HUDEP-2 (cell line): ENCODE measurements at regions not wholly inside any gene's neighbourhood (a gene's known extent, or its start where the extent isn't known, plus 50 kb on each side); places are given as distances from the start of the nearest gene placed in this dataset.

Source experiments
- DNase-seq, 76 experiments: peaks; one replicate each; lab custom pipeline; 2025; ENCODE audit not compliant: unreplicated experiment in 76 of 76; lab: John Stamatoyannopoulos, UW

DNA sequence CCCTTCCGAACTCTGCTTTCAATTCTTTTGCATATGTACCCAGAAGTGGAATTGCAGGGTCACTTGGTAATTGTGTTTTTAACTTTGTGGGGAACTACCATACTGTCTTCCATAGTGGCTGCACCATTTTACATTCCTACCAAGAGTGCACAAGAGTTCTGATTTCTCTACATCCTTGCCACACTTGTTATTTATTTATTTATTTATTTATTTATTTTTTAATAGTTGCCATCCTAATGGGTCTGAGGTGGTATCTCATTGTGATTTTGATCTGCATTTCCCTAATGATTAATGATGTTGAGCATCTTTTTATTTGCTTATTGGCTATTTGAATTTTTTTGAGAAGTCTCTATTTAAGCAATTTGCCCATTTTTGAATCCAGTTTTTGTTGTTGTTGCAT is 422.4 kb downstream of the PTPRU start:
- no peak for DNase-seq

DNA sequence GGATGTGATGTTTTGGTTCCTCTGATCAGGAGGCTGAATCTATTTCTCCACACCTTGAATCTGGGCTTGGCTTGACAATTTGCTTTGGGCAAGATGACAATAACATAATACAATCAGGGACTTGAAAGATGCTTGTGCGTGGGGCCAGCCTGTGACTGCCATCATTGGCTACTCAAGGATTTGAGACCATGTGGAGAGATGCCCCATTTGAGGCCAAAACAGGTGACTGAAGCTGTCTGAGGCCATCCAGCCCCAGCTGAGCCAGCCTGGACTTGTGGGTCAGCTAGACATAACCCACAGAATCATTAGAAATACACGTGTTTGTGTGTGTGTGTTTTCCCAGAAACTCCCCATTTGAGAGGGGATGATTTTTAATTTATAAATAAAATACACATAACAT is 421.5 kb downstream of the PTPRU start:
- DNase-seq: no peak

DNA sequence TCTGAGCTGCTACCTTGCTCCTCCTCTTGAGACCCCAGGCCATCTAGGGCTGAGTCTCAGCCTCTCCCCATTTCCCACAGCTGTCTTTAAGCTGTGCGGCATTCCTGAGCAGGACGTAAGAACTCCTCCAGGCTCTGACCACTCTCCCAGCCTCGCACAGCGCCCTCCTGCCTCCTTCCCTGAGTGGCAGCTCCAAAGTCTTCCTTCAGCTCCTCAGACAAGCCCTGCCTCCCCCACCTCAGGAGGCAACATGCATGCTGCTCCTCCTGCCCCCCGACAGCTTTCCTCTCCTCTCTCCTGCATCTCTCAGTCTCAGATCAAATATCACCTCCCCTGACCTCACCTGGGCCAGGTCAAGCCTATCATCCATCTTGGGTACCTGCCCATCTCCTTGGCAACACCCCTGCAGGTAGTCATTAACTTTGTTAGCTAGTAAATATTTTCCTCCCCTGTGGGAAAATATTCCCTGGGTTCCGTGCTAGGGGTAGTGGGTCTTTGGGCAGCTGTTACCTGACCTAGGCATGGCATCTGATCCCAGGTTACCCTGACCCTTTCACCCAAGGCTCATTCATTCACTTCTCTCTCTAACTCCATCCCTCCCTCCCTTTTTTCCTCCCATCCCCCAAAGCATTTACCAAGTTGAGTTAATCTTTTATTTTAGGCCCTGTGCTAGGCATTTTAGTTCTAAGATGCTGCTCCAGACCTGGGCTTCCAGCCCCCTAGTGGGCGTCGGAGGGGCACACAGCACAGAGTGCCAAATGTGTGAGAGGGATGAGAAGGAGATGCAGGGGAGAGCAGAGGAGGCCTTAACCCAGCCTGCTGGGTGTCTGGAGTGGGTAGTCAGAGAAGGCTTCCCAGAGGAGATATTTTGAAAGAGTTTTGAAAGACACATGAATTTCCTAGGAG is 419.9 kb downstream of the PTPRU start:
- no peak for DNase-seq

DNA sequence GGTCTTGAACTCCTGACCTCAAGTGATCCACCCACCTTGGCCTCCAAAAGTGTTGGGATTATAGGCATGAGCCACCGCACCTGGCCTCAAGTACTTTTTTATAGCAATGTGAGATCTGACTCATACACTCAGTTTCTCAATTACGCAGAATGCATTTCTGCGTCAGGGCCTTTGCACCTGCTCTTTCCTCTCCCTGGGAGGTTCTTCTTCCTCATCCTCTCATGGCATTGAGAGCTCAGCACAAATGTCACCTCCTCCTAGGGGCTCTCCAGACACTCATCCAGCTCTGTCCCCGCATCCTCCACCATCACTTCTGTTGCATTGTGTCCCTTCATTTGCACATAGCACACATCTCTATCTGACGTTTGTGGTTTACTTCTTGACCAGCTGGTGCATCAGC is 418.8 kb downstream of the PTPRU start:
- DNase-seq: no peak

DNA sequence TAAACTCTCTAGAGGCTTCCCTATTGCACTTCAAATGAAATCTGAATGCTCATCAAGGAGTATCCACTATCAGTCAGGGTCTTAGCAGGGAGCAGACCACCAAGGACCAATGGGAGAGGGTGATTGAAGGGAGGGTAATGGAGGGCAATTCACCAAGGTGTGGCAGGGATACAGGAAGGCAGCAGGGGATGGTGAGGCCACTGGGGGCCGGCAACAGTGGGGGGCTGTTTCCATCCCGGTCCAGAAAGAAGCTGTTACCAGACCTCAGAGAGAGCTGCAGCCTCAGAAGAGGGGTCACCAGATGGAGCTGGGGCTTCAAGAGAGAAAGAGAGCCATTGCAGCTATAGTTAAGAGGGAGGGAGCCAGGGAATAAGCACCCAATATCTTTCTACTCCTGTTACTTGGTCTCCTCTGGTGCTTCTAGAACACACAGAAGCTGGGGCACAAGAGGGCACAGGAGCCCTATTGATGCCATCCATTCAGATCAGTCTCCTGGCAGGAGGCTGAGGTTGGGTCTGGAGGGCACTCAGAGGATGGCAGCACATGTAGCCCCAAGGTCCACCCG is 417.6 kb downstream of the PTPRU start:
- DNase-seq: no peak

DNA sequence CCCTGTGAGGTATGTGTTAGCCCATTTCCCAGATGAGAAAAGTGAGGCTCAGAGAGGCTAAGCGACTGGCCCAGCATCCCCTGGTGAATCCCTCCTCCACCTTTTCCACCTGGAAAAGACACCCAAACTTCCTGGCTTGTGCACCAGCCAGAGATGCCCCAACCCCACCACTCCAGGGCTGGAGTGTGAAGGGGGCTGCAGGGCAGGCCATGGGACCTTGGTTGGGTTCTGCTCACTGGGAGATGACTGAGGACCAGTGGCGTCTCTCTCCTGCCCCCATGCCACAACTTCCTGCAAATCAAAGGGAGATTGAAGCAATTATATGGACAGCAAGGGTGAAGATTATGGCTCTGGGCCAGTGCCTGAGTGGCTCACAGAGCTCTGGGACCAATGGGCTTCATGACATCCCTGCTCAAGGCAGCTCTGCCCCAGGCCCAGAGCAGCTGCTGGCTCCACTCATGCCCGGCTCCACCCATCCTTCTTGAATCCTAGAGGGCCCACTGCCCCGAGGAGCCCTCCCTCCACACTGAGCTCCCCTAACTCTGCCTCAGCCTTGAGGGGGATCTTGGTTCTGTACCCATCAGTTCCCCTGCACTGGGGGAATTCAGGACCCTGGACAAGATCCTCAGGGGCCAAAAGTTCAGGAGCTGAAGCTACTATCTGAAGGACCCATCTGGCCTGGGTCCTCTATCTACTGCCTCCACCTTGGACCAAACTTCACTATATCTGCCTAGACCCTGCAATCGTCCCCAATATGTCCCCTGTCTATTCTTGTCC is 416.9 kb downstream of the PTPRU start:
- no peak for DNase-seq

DNA sequence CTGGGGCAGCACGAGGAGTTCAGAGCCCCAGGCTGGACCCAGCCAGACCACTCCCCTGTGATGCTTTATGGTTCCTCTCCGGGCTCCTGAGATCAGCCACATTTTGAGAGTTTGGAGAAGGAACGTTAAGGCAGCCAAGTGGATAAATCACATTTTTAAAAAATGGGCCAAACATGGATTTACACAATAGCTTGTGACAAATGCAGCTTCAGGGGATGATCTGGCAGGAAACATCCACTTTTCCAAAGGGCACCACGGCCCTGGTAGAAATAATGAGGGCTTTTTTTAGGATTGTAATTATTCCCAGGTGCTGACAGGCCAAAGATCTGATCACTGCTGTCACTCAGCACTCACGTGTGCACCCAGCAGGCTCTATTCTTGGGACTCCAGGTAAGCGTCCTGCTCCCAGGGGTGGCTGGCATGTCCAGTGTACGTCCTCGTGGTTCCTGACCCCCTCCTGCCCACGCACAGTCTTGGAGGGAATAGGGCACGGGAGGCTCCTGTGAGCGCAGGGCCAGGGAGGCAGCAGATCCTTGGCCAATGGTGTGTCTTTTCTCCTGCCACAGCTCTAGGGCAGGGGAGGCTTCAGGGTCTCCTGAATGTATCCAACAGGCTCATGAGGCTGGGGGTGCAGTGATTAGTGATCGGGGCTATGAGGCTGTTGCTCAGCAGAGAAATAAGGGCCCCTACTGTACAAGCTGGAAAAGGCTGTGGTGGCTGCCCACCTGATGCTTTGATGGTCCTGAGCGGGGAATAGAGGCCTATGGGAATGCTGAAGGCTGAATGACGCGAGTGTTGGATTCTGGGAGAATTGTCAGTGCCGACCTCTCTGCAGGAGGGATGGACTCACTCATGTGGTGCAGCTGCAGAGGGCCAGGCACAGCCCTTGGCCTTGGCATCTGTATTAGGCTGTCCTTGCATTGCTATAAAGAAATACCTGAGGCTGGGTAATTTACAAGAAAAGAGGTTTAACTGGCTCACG is 415.7 kb downstream of the PTPRU start:
- DNase-seq: no peak

DNA sequence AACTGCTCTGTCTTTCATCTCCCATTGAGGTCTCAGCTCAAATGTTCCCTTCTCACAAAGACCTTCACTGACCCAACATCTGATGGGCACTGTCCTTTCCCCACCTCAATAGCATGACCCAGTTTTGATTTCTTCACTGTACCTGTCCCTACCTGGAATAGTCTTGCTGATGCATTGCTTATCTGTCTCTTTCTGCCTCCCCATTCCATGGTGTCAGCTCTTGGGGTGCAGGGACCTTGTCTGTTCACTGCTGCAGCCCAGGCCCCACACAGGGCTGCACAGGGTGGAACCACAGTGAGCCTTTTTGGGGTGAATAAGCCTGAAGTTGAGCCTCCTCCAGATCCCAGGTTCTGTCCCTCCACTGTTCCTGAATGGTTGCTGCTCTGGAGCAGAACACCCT is 414.9 kb downstream of the PTPRU start:
- DNase-seq: no peak

DNA sequence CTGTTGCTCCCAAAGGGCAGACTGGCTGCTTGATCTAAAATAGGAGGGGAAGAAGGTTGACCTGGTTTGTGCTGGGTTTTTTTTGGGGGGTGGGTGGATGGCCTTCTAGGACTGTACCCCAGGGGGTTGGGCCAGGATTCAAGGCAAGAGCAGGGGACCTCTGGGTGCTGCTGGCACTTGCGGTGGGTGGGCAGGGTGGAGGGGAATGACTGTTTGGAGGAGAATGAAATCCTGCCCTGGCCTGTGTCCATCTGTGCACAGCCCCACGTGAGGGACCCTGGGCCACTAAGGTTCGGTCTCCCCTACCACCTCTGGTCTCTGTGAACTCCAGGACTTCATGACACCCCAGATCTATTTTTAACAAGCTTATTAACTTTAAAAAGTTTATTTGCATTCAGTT is 414.2 kb downstream of the PTPRU start:
- DNase-seq: no peak

DNA sequence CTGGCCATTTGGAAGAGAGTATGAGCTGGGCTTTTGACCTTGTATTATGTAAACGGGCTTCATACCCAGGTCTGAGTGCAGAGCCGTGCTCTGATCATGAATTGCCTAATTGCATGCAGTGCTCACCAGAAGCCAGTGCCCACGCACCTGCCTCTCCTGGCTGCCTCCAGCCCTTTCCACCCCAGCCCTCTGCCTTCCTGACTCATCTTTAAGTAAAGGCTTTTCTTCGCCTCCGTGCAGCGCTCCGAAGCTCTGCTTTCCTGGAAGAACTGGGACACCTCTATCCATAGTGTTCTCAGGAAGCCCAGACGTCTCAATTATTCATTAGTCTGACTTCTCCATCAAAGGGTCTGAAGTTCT is 413.7 kb downstream of the PTPRU start:
- no peak for DNase-seq

DNA sequence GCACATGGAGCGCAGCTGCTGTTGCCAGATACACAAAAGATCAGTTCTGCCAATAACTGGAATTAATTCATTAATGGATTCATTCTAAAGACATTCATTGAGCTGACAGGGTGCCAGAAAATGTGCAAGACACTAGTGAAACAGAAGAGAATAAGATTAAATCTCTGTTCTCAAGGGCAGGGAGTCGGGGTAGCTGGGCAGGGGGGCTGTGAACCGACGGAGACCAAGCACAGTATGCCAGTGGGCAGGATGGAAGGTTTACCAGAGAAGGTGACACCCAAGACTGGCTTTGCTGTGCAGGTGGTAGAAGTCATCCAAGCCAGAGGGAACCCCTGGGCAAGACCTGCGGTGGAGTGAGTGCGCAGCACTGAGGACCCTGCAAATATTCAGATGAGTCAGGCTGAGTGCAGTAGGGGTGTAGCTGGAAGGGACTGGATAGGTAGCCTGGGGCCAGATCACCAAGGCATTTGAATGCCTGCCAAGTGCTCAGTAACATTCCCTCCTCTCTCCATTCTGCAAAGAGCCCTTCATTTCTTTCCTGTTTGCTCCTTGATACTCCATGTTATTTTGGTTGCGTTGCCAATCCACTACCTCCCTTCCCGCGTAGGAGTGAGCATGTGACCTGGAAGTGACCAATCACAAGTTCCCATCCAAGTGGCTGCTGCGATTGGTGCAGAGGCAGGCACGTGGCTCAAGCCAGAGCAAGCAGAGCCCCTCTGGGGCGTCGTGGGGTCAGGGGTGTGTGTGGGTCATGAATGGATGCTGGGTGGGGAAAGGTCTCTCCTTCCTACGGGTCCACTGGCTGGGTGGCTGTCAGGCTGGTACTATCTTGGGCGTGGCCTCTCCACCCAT is 413.1 kb downstream of the PTPRU start:
- DNase-seq: no peak

DNA sequence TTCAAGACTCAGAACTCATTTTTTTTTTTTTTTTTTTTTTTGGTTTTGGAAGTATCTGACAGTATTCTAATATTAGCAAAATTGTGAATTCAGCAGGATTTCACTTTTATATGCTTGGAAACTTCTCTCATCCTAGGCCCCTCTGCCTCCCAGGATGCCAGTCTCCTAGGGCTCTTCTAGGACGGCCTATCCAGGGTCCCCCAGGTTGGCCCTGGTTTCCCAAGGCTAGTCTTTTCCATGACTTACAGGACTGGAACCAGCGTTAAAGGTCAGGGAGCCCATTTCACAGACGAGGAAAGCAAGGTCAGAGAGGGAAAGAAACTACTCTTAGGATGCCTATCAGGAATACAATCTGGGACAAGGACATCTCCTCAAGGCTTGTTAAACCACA is 412.5 kb downstream of the PTPRU start:
- DNase-seq: no peak

DNA sequence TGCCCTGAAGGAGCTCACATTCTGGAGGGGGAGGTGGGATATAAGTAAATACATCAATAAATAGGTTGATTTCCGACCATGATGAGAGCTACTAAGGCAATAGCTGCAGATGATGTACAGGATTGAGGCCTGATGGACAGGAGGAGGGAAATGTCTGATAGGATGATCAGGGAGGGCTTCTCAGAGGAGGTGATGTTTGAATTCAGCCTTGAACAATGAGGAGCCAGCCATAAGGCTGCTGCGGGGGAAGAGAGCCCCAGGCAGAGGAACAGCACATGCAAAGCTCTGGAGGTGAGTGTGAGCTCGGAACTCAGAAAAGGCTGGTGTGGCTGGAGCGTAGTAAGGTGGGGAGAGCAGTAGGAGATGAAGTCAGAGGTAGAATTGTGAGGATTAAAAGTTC is 411.7 kb downstream of the PTPRU start:
- DNase-seq: no peak

DNA sequence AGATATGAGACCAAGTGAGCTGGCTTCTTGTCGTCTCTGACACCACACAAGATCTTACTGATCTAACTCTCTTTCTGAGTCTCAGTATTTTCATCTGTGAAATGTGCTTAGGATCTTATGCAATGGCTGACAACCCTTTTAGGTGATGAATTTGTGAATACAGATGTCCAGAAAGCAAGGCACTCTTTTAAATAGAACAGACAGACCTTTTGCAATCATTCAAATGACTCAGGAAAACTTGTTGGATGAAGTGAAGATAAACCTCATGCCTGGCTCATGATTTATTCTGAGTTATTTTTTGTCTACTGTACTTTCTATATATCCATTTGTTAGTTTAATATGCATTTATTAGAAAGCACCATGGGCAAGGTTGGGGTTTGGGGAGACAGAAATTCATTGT is 411.3 kb downstream of the PTPRU start:
- no peak for DNase-seq

DNA sequence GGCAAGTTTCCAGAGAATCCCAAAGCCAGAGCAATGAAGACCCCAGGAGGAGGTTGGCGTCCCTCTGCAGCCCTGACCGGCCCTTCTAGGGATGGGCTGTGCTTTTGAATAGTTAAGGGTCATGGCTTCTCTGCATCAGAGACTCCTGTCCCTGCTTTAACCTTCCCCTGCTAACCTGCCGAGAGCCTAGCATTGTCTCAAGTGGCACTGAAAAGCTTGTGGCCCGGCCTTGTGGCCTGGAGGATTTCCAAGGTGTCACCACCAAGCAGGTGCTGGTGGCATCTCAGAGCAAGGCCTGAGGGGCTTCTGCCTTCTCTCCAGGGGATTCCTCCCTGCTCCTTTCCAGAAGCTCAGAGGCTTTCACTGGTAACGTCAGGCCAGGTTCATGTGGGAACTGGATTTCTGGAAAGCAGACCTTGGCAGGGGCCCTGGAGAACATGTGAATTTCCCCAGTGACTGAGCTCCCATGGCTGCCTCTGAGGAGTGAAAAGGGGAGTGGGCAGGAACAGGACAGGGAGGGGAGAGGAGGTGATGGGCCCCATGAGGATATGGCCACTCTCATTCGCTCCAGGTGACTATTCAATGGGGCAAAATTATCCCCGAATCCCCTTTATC is 409.9 kb downstream of the PTPRU start:
- DNase-seq: no peak

DNA sequence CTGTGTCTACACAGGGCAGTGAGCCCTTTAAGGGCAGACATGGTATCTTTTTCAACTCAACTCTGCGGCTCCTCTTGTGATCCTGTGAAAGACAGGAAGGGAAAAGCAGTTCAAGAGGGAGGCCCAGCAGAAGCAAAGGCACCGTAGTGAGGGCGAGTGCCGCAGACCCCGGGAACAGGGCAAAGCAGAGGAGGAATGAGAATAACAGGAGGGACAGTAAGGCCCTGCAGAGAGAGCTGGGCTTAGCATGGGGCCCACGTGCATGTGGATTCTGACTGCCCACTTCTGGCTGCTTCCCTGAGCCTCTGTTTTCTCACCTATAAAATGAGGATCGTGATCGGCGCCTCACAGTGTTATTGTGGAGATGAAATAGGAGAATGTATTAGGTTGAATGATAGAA is 409.3 kb downstream of the PTPRU start:
- DNase-seq: no peak

DNA sequence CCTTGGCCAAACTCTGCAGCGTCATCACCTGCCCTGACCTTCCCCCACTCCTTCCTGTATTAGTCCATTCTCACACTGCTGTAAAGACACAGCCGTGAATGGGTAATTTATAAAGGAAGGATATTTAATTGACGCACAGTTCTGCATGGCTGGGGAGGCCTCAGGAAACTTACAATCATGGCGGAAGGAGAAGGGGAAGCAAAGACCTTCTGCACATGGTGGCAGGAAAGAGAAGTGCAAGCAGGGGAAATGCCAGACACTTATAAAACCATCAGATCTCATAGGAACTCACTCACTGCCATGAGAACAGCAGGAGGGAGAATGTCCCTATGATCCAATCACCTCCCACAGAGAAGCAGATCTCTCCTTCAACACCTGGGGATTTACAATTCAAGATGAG is 408.5 kb downstream of the PTPRU start:
- DNase-seq: no peak

DNA sequence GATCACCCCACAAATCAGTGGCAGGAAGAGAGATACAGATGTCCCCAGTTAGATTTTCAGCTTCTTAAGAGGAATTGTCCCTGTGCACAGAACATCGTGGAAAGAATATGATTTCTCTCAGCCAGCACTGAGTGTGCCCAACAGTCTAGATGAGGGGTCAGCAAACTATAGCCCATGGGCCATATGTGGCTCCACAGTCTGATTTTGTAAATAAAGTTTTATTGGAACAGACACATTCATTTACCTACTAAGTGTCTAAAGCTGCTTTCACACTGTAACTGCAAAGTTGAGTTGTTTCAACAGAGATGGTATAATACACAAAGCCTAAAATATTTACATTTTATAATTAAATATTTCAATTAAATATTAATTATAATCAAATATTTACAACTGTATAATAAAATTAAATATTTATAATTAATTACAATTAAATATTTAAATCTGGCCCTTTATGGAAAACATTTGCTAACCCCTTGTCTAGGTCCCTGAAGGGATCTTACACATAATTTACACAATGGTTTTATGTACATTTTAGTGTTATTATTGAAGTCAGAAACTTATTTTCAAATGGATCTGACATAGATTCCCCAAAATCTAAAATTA is 407.6 kb downstream of the PTPRU start:
- no peak for DNase-seq

DNA sequence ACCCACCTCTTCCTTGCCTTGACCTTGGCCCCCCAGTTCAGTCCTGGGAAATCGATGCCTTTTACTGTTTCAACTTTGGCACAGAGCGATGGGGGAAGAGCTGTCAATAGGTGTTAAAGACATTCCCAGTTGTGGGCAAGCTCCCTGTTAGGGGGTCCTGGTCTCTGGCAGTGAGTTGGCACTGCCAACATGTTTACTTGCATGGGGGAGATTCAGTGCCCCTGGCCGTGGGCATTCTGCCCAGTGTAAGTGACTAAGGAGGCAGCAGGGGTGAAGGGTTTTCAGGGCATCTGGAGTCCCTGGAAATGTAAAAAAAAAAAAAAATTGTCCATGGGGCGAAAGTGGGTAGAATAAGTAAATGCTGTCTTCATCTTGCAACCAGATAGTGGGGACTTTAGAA is 407.0 kb downstream of the PTPRU start:
- no peak for DNase-seq
